HG02759 (cell line): ENCODE measurements at regions not wholly inside any gene's neighbourhood (a gene's known extent, or its start where the extent isn't known, plus 50 kb on each side); places are given as distances from the start of the nearest gene placed in this dataset.
"Not testable (repeated sequence)": the region's sequence is repeated elsewhere in the genome, so short reads cannot be mapped to it uniquely, and the experiment has no call there.

Experiments used
- ATAC-seq: cut with Tn5 transposase; IDR thresholded peaks from one replicate; pipeline ENCODE4 v1.9.1; 2021; ENCODE audit warnings: mild to moderate bottlenecking, moderate library complexity; ENCODE audit not compliant: unreplicated experiment

GRCh38 chrX:122856205-122856604 lies 327.9 kb upstream of the GRIA3 start:
- ATAC-seq = no peak

GRCh38 chrX:122857734-122858133 lies 326.3 kb upstream of the GRIA3 start:
- ATAC-seq = no peak

GRCh38 chrX:122863067-122863466 lies 321.0 kb upstream of the GRIA3 start:
- no peak for ATAC-seq

- ATAC-seq = no peak
These were observed 317.5 kb upstream of the GRIA3 start for GRCh38 chrX:122866532-122866931.

GRCh38 chrX:122868631-122869030 lies 315.4 kb upstream of the GRIA3 start:
- no peak for ATAC-seq

GRCh38 chrX:122869171-122869570 lies 314.9 kb upstream of the GRIA3 start:
- ATAC-seq = no peak

GRCh38 chrX:122878269-122878668 lies 305.8 kb upstream of the GRIA3 start:
- ATAC-seq = no peak

- no peak for ATAC-seq
These were observed 303.1 kb upstream of the GRIA3 start for GRCh38 chrX:122880952-122881351.

- no peak for ATAC-seq
These were observed 293.3 kb upstream of the GRIA3 start for GRCh38 chrX:122890729-122891128.

GRCh38 chrX:122906726-122907125 lies 277.4 kb upstream of the GRIA3 start:
- no peak for ATAC-seq

- ATAC-seq = no peak
These were observed 276.7 kb upstream of the GRIA3 start for GRCh38 chrX:122907375-122907774.

- no peak for ATAC-seq
These were observed 273.4 kb upstream of the GRIA3 start for GRCh38 chrX:122910697-122911096.

GRCh38 chrX:122913134-122913533 lies 270.9 kb upstream of the GRIA3 start:
- ATAC-seq = no peak

GRCh38 chrX:122913764-122914163 lies 270.3 kb upstream of the GRIA3 start:
- ATAC-seq = no peak

GRCh38 chrX:122914256-122914655 lies 269.8 kb upstream of the GRIA3 start:
- no peak for ATAC-seq

- ATAC-seq = no peak
These were observed 249.9 kb upstream of the GRIA3 start for GRCh38 chrX:122934131-122934530.

GRCh38 chrX:122940199-122940598 lies 243.9 kb upstream of the GRIA3 start:
- ATAC-seq = no peak

- no peak for ATAC-seq
These were observed 242.3 kb upstream of the GRIA3 start for GRCh38 chrX:122941806-122942205.

- ATAC-seq = no peak
These were observed 240.2 kb upstream of the GRIA3 start for GRCh38 chrX:122943918-122944317.

- ATAC-seq = no peak
These were observed 238.8 kb upstream of the GRIA3 start for GRCh38 chrX:122945328-122945727.

- no peak for ATAC-seq
These were observed 211.5 kb upstream of the GRIA3 start for GRCh38 chrX:122972604-122973003.

GRCh38 chrX:122982521-122982920 lies 201.6 kb upstream of the GRIA3 start:
- ATAC-seq = no peak

GRCh38 chrX:123002844-123003243 lies 181.2 kb upstream of the GRIA3 start:
- ATAC-seq = not testable (repeated sequence)

- ATAC-seq = no peak
These were observed 170.9 kb upstream of the GRIA3 start for GRCh38 chrX:123013141-123013540.
